GM18858 (cell line): ENCODE measurements at regions not wholly inside any gene's neighbourhood (a gene's known extent, or its start where the extent isn't known, plus 50 kb on each side); places are given as distances from the start of the nearest gene placed in this dataset.

Experiments
- ATAC-seq: cut with Tn5 transposase; IDR thresholded peaks from one replicate; pipeline ENCODE4 v1.9.1; 2021; ENCODE audit not compliant: unreplicated experiment

DNA sequence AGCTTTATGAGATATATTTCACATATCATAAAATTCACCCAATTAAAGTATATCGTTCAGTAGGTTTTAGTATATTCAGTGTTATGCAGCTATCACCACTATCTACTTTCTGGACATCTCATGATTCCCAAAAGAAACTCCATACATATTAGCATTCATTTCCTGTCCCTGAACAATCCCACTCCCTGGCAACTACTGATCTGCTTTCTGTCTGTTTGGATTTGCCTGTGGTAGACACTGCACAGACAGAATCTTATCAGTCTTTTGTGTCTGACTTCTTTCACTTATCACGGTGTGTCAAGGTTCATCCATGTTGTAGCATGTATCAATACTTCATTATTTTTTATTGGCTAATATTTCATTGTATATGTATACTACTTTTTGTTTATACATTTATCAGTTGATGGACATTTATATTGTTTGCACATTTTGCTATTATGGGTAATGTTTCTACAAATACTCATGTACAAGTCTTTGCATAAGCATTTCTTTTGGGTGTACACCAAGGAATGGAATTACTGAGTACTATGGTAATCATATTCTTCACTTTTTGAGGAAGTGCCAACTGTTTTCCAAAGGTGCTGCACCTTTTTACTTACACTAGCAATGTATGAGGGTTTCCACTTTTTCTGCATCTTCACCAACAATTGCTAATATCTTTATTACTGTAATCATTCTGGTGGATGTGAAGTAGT is 373.9 kb downstream of the AASDHPPT start:
- no peak for ATAC-seq

DNA sequence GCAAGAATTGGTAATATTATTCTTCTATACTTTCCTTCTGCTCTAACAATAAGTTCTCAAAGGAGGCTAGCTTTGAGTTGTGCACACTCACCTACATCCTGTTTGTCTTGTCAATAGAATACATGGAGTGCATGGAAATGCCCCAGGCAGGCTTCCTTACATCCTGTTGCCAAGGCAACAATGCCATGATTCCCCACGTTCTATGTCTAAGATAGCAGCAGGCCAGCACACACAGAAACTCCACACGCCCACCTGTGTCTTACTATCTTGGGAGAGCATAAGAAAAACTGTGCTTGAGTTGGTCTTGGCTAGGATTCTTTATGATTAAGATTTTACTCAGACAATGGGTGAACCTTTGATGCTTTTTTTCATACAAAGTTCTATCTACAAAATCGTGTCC is 379.2 kb downstream of the AASDHPPT start:
- ATAC-seq, result no peak

DNA sequence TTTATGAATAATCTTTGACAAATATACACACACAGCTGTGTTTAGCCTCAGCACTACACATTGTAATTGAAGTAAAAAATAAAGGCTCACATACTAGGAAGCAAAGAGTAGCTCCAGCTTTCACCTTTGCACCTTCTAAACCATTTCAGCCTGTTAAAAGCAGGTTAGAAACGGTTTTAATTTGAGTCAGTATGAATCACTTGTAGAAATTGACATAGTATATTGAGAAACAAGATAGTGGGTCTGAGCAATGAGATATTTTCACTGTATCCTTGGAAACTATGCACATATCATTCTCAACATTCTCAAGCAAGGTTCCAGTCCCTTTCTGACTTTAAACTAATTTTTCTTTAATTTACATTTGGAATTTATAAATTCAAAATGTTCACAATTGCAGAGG is 380.3 kb downstream of the AASDHPPT start:
- ATAC-seq, result no peak

DNA sequence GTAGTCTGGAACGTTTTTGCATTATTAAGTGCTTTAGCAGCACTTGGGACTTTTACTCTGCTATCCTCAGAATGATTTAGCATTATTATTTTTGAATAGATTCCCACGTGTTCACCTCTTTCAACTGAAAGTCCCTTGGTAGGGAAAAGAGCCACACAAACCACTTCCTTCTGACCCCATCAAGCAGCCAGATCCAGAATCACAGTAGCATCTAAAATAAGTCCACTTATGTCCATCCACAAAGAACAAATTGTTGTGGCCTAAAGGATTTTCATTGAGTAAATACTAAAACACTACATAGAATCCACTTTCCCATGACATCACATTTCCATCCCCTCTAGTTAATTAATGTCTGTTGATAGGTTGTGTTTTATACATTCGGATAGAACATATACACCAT is 381.7 kb downstream of the AASDHPPT start:
- ATAC-seq, result no peak

DNA sequence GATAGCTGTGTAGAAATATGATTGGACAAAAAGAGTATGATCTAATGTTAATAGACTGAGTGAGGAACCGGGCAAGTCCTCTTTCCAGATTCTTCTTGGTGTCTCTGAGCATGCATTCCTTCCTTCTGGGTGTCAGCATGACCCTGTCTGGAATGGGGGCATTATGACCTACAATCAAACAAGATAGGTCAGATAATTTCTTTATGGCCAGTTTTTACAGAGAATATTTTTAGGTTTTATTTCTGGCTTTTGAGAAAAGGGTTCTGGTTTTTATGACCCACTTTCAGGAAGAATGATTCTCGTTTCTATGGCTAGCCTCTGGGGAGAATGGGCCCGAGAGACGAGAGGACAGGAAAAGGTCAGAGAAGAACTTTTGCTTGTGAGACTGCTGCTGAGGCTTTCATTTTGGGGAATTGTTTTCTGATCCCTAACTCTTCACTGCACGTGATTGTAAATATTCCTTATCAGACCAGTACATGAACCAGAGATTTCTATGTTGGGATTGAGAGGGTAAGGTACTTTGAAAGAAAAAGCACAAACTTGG is 383.8 kb downstream of the AASDHPPT start:
- no peak for ATAC-seq

DNA sequence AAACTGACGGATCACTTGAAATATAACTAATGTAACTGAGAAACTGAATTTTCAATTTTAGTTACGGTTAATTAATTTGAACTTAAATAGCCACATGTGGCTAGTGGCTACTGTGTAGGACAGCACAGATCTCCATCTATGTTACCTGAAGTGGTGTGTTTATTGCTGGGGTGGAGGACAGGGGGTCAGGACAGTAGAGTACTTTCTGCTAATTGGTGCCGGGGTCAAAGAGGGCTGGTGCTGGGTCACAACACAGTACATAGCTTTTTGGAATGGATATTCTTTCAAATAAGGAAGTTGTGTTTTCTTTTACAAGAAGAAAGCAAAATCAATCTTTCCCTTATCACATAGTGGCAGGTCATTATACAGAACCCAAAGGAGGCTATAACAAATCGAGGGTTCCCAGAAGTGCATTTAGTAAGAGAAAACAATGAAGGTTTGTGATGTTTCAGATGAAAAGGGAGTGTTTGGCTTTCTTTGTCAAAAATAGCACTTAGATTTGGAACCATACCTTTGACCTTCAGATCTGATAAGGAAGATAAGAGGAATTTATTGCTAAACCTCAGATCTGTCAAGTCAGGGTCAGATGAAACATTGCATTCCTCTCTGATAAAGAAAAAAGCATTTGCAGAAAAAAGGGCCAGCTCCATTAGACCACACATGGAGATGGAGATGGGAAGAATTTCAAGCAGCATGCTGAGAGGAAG is 384.5 kb downstream of the AASDHPPT start:
- ATAC-seq, result no peak

DNA sequence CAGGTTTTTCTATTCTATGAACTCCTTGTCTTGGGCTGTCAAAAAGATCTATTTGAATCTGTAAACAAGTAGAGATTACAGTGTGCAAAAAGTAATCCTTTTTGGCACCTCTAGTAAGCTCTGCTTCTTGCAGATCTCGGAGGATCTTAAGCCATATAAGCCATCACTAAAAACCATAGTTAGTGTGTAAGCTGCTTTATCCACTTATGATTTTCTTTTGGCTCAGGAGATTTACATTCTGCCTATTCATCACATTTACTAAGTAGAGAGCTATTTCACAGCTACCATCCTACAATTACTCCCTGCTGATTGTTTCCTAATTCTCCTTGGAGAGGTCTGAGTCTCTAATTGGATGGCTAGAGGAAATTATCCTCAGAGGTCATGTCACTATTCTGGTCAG is 385.7 kb downstream of the AASDHPPT start:
- no peak for ATAC-seq

DNA sequence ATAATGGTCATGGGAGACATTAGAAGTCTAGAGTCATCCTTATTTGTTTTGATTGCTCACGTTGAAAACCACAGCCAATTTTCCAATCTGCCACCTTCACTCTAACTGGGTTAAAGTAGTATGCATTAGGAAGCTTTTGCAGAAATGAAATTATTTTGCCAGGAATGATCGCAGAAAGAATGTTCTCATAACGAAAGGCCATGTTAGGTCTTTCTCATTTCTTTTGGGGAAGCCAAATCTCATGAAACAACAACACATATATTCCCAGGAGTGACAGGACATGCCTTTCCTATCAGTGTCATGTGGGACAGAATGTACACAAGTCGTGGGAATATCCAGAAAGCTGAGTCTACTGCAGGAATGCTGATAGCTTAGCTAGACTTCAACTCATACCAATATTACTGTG is 386.3 kb downstream of the AASDHPPT start:
- no peak for ATAC-seq

DNA sequence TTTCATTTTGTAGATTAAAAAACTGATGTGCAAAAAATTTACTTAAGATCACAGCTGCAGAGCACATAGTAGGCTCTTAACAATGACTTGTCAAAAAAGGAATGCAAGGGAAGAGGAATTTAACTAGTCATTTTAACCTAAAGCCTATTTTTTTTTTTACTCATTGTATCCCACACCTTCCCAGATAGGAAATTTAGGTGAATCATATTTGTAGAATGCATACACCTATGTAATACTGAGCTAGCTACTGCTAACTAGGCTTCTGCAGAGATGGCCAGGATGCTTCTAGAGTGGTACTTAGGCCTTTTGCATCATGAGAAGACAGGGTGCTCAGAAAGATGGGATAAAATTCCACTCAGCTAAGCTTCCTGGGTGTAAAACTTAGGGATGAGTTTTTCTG is 387.3 kb downstream of the AASDHPPT start:
- ATAC-seq, result no peak

DNA sequence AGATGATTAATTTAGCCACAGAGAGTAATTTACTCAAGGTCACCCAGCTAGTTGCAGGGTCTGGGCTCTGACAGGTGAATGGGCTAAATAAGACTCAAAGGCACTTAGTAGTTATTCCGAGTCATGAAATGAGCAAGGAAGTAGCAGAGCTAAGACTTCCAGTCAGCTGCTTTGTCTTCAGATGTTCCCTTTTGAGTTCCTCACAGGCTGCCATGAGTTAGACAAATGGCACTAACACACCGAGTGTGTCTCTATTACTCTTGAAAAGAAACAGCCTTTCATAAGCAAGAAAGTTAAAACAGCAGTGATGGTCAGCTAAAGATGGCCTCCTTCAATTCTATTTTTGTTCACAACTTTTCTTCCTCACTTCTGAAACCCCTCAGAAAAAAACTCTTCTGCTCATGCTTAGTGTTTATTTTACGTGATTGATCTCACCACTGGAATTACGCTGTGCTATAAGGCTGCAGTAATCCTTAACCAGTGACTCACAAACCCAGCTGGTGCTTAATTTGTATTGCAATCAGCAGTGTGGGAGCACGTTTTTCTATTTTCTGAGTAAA is 389.1 kb downstream of the AASDHPPT start:
- no peak for ATAC-seq

DNA sequence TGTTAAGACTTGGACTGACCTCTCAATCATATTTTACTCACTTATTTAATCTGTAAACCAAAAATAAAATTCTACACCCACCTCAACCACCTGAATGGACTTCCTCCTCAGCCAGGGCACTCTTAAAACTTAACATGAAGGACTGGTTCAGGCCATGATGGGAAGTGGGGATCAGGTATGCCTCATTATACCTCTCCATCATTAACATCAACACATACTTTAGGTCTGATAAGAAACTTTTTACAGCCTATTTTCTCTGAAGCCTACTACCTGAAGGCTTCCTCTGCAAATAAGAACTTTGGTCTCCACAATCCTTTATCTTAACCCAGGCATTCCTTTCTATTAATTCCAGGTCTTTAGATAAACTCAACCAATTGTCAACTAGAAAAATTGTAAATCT is 390.0 kb downstream of the AASDHPPT start:
- no peak for ATAC-seq

DNA sequence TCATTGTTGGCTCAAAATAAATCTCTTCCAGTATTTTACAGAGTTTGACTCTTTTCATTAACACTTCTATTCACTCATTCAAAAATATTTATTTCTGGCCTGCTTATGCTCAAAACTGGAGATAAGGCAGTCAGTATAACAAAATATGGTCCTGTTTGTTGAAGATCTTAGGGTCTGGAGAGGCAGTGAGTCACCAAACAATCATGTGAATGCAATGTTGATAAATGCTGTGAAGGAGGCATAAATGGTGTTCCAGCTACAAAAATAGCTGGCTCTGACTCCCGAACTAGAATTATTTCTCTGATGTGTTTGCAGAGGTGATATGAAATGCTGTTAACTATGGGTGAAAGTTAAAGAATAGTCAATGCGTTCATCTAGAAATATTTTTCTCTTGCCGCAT is 390.6 kb downstream of the AASDHPPT start:
- ATAC-seq, result no peak

DNA sequence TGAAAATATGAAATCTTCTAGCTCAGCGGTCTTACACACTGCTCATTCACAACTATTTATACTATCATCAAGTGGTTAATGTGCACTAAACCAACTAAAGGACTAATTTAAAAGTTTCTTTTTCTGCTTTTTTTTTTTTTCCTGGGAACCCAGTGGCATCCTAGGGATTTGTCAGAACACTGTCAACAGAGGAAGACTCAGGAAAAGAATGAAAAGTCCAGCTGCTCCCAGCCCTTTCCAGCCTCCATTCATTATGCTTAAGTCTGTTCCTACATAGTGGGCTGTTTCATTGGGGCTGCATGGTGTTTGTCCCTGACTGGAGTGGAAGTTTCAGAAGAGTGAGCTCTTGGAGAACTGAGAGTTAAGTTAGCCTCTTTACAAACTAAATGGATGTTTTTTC is 391.1 kb downstream of the AASDHPPT start:
- no peak for ATAC-seq

DNA sequence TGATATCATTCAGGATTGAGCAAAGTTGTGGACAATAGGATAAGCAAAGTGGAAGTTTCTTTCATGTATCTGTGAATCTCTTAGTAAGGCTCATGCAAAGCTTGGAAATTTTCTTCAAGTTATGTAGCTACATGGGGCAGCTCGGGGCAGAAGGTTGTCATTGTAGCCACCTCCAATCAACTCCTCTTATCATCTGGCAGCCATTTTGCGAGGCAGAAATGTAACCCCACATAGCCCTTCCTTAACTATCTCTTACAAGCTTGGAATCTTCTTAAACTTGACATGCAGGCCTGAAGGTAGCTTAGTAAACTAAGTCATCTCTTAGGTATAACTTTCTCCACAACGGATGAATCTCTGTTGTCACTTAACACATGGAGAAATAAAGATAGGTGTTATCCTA is 392.8 kb downstream of the AASDHPPT start:
- ATAC-seq, result no peak

DNA sequence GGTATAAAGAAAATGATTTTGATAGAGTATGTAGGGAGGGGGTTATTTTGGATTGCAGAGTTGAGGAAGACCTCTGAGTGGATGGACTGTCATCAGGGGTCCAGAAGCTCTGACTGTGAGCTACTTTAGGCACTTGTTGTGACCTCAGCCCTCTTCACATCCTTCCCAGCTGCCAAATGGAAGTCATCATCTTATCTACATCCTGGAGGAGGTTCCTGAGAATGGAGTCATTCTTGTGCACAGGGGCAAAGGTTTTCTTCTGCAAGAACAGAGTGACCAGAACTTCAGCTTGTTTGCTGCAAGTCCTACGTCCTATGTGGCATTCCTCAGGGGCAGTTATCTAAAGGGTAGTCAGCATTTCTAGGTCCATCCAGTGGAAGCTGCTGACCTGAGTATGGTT is 393.8 kb downstream of the AASDHPPT start:
- ATAC-seq, result no peak

DNA sequence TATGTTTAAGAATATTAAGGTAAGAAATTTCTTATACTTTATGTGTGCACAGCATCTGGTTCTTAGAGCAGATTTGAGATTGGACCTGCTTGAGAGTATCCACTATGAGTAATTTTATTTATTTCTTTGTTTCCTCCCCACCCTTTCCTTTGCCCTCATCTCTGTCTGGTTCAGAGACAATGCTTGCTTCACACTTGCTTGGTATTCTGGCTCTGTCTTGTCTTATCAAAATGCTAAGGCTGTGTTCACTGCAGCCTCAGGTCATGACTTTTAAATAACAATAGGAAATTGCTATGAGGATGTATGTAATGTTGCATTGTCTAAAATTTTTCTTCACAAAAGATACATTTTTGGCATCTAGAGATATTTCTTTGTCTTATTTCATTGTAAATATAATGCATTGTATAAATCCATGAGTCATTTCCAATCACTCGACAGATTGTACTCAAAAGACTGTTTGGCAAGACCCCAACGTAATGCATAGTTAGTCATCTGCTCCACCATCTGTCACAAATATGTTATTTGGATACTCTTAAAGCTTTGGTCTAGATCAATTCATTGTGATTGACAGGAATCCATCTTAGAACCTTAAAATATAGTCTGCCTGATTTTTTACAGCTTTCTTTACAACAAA is 395.7 kb downstream of the AASDHPPT start:
- ATAC-seq, result no peak

DNA sequence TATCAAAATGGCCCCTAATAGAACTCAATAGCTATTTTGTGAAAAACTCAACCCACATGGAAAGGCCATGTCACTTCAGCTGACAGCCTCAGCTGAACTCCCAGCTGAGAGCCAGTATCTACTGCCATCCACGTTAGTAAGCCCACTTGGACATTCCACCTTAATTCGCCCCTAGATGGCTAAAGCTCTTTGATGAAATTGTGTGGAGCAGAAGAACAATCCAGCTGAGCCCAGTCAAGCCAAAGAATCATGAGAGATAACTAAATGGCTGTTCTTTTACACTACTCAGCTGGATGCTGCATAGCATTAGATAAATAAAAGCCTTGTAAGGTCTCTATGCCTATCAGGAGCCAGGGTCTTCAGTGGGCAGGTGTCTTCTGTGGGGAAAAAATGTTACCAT is 396.8 kb downstream of the AASDHPPT start:
- ATAC-seq, result no peak

DNA sequence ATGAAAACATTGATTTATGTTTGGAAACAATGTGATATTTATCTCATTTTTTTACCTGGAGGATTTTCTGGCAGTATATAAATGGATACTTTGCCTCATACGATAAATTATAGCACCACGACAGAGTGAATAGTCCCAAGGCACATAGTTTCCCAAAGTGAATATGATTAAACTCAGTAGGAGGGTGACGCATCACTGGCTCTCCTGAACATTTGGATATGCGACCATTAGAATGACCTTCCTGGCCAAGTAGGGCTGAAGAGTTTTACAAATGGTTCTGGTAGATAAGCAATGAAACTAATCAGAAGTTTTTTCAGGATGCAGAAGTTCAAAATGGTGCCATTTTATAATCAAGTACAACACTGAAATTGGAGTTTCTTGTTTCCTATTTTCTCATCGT is 397.7 kb downstream of the AASDHPPT start:
- no peak for ATAC-seq

DNA sequence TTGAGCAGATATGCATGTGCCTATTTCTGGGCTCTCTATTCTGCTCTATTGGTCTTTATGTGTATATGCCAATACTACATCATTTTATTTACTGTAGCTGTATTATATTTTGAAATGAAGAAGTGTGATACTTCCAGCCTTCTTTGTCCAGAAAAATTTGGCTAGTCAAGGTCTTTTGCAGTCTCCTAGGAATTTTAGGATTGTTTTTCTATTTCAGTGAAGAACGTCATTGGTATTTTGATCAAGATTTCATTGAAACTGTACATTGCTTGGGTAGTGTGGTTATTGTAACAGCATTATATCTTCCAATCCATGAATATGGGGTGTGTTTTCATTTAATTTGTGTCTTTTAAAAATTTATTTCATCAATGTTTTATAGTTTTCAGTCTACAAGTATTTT is 400.3 kb downstream of the AASDHPPT start:
- no peak for ATAC-seq

DNA sequence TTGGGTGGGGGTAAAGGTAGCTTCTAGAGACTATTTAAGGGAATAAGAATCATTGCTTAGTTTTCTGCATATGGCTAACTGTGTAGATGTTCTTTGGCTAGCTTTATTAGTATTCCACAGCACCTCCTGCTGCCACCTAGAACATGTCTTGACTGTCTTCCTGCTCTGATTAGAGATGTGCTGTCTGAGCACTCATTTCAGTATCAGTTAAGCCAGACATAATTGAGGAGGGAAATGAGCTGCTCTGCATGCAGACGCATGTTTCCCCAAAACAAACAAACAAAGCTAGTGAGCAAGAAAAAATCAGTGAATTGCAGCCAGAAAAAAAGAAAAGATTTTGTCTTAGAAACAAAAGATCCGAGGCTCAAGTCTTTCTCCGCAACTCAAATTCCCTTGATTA is 402.2 kb downstream of the AASDHPPT start:
- ATAC-seq, result no peak

DNA sequence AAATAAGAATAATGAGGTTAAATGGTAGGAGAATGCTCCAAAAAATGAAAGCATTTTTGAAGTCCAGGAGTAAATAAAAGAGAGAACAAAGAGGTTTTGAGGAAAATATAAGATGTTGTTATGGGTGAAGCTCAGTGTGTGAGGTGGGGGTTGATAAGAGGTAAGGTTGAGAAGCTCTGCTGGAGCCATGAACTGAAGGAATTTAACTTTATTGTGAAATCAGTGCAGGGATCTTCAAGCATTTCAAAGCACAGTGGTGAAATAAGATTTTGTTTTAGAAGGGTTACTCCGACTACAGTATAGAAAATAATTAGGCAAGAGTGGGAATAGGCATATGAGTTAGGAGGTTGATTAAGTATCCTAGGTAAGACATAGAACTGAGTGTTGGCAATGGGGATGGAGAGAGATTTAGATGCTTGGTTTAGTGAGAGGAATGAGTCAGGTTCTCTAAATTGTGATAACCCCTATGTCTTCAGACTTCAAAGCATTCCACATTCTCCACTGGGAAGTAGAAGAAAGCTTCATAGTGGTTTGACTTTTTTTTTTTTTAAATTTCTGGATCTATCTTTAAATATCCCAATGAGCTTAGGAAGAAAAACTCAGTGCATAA is 403.2 kb downstream of the AASDHPPT start:
- ATAC-seq, result no peak
